Activated T-cell treated with anti-CD3 and anti-CD28 coated beads for 48 hours (primary cell): ENCODE measurements at regions not wholly inside any gene's neighbourhood (a gene's known extent, or its start where the extent isn't known, plus 50 kb on each side); places are given as distances from the start of the nearest gene placed in this dataset.
"Not testable (repeated sequence)": the region's sequence is repeated elsewhere in the genome, so short reads cannot be mapped to it uniquely, and the experiment has no call there.

Source experiments
- DNase-seq: peaks from one replicate; pipeline ENCODE4 v3.0.0-alpha.2; 2020; ENCODE audit warnings: low read depth

GRCh38 chr18:1668279-1668678 lies 763.6 kb downstream of the ADCYAP1 start:
- DNase-seq = no peak

DNA sequence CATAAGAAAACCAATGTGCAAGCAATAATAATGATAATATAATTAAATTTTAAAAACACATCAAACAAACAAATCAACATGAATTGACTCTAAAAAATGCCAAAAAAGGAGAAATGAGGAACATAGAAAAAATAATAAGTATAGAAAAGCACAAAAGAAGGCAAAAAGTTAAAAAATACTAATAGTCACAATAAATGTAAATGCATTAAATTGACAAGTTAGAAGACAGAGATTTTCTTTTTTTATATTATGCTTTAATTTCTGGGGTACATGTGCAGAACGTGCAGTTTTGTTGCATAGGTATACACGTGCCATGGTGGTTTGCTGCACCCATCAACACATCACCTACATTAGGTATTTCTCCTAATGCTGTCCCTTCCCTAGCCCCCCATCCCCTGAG lies 767.0 kb downstream of the ADCYAP1 start:
- DNase-seq = not testable (repeated sequence)

GRCh38 chr18:1676387-1676786 lies 771.7 kb downstream of the ADCYAP1 start:
- DNase-seq = no peak

- DNase-seq = no peak
Measured at GRCh38 chr18:1680108-1680507, 775.4 kb downstream of the ADCYAP1 start.

DNA sequence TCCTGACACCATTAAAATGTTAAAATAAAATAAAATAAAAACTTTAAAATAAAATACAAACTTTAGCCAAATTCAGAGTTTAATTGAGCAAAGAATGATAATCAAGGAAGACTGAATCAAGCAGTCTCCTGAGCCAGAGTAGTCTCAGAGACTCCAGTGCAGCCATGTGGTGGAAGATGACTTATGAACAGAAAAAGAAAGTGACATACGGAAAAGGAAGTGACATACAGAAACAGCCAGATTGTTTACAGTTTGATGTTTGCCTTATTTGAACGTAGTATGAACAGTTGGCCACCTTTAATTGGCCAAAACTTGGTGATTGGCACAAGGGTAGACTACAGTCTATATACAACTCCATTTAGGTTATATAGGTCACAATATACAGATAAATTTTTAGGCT lies 787.2 kb downstream of the ADCYAP1 start:
- no peak for DNase-seq

DNA sequence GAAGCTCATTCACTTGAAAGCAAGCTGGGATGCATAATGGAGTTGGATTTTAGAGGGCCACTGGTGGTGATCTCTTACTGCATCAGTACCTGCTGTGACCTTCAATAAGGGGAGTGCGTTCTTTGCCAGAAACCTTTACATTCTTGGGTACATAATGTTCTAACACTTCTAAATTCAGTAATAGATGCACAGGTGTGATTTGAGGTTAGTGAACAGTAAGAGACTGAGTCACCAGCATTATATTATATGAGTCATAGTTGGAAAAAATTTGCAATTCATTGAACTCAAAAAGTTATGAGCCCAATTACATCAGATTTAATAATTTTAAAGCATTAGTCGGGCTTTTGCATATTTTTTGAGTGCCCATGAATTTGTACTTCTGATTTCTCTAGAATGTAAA lies 803.3 kb downstream of the ADCYAP1 start:
- no peak for DNase-seq

DNA sequence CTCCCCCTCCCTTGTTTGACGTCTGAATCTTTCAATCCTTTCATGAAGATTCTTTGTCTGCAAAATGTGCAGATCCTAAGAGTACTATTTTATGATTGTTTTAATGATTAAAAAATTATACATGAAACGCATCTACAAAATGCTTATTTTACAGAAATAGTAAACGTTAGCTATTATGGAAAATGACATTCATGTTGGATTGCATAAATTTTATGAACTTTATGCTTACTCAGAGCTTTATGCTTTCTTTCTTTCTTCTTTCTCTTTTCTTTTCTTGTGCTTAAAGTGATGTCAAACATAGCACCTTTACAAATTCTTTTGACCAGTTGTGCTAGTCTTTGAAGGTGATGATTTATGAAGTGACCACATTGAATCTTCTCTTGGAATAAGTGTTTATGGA lies 805.4 kb downstream of the ADCYAP1 start:
- no peak for DNase-seq

DNA sequence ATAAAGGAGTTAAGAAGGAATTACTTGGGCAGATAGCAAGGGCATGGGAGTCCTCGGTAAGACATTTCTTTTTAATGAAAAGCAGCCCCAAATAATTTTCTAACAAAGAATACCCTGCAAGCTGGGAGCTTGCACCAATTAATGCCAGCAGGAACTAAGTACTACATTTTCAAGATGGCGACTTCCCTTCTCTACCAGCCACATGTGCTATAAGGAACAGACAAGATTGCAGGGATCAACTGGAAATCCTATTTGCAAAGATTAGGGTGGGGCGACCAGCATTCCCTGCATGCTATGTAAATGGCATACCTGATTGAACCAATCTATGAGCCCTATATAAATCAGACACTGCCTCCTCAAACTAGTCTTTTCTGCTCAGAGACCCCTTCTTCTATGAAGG lies 827.5 kb downstream of the ADCYAP1 start:
- DNase-seq = no peak

DNA sequence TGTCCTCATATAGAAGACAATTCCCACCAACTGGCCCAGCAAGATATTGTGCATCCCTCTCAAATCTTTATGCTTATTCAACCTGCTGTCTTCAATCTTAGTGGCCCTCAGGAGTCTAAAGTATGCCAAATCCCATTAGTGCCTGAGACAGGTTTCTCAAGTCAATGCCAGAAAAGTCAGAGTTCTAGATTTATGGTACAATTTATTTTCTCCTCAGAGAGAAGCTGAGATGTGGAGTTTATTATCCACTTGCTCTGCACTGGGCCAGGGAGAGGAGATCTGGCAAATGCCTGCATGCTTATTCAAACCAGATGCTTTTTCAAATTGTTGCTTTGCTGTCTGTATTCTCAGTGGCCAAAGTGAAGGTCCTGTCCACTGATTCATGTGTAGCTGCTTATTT lies 825.2 kb downstream of the METTL4 start:
- DNase-seq = no peak

GRCh38 chr18:1751249-1751648 lies 820.1 kb downstream of the METTL4 start:
- no peak for DNase-seq

- no peak for DNase-seq
Measured at GRCh38 chr18:1760901-1761300, 810.4 kb downstream of the METTL4 start.

GRCh38 chr18:1774261-1774660 lies 797.0 kb downstream of the METTL4 start:
- DNase-seq = no peak

- DNase-seq = no peak
Measured at GRCh38 chr18:1777843-1778242, 793.5 kb downstream of the METTL4 start.

- no peak for DNase-seq
Measured at GRCh38 chr18:1778496-1779178, 792.7 kb downstream of the METTL4 start.

DNA sequence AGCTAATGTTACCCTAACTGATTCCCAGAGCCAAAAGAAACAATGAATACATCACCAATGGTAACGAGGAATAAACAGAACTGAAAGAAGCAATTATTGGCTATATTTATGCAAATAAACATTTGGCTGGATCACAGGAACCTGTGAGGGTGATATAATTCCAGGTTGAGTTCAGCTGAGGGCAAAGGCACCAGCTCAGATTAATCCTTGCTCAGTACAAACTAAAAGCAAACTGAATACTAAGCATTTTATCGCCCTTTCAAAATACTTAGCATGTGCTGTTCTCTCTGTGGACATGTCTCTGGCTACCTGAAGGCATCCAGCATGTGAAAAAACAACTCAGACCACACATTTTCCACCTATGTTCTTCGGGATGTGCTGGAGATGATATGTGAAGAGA lies 791.7 kb downstream of the METTL4 start:
- no peak for DNase-seq

DNA sequence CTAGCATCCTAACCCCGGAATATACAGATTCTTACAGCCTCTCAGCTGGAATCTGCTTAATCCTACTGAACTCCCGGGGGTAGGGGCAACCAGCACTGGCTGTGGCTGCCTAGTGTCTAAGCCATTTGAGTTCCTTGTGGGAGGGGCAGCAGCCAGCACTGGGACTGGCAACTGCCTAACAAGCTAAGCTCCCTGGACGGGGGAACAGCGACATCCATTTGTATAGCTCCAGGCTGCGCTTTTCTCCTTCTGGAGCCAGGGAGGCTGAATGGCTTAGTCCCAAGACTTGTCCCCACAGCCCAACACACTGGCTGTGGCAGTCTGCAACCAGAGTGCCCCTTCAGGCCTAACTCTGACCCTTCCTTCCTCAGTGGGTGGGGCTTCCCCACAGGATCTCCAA lies 787.2 kb downstream of the METTL4 start:
- DNase-seq = no peak

DNA sequence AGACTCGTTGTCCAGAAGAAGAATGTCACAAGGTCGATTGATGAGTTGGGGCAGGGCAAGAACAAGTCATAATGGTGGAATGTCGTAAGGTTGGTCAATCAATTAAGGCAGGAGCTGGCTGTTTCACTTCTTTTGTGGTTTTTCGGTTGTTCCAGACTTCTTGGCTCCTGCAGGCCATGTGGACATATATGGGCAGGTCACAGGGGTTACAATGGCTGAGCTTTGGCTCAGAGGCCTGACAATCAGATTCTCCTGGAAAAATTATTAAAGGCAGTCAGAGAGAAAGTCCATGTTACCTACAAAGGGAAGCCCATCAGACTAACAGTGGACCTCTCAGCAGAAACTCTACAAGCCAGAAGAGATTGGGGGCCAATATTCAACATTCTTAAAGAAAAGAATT lies 785.3 kb downstream of the METTL4 start:
- DNase-seq = not testable (repeated sequence)

GRCh38 chr18:1796636-1797035 lies 774.7 kb downstream of the METTL4 start:
- no peak for DNase-seq

GRCh38 chr18:1797235-1797634 lies 774.1 kb downstream of the METTL4 start:
- DNase-seq = no peak

GRCh38 chr18:1805521-1805920 lies 765.8 kb downstream of the METTL4 start:
- DNase-seq = no peak

- DNase-seq = no peak
Measured at GRCh38 chr18:1806884-1807615, 764.3 kb downstream of the METTL4 start.

- no peak for DNase-seq
Measured at GRCh38 chr18:1811282-1811681, 760.0 kb downstream of the METTL4 start.

- no peak for DNase-seq
Measured at GRCh38 chr18:1825296-1825695, 746.0 kb downstream of the METTL4 start.

GRCh38 chr18:1840878-1841277 lies 730.4 kb downstream of the METTL4 start:
- DNase-seq = no peak
